HepG2 (cell line): ENCODE measurements at regions not wholly inside any gene's neighbourhood (a gene's known extent, or its start where the extent isn't known, plus 50 kb on each side); places are given as distances from the start of the nearest gene placed in this dataset.

ENCODE experiments used
- ATAC-seq: fragments of 200-7000 bp; cut with Tn5 transposase; 3 replicates; pipeline ENCODE4 v1.9.1; 2020; ENCODE audit warnings: mild to moderate bottlenecking, moderate library complexity
- BruUV-seq: library from RNA; stranded (reverse); fragments of 400-500 nt; replicated peaks from 2 replicates; lab custom pipeline; 2021; lab: Mats Ljungman, UMichigan
- CTCF ChIA-PET: fragments of 300-600 bp; formaldehyde crosslinking; extraction: SDS; loops from one replicate; lab custom pipeline; 2021; ENCODE audit warnings: low total read pairs, inconsistent platforms, low intra/inter-chr PET ratio; lab: Yijun Ruan, JAX
- POLR2A ChIA-PET: fragments of 350-600 bp; sonication (Branson Sonifier 250); formaldehyde crosslinking; loops from one replicate; lab custom pipeline; 2020; ENCODE audit warnings: antibody characterized with exemption, inconsistent platforms; lab: Yijun Ruan, JAX
- DNase-seq: peaks from one replicate; pipeline ENCODE4 v3.0.0-alpha.2; 2015; ENCODE audit warnings: low spot score
- FAIRE-seq: peaks from 3 replicates; lab custom pipeline; 2011; peaks lifted over from hg19 to GRCh38; lab: Jason Lieb, UNC
- H2AFZ ChIP-seq: one replicate; pipeline ENCODE4 v1.6.1; 2011; ENCODE audit warnings: low read length, inconsistent platforms
- H3K27ac ChIP-seq: fragments of 300-600 bp; 3 replicates; pipeline ENCODE4 v1.8.0; 2011; ENCODE audit warnings: mixed run types, mild to moderate bottlenecking, mixed read lengths, low read length, inconsistent platforms; ENCODE audit not compliant: insufficient read depth; ENCODE audit errors: extremely low read length
- H3K27me3 ChIP-seq, 2 experiments: fragments of 200-600 bp in 1 of 2; 2 replicates in 1 of 2; 3 replicates in 1 of 2; pipeline versions ENCODE4 v1.6.0 to v1.8.0; 2011; ENCODE audit warnings: low read length in 2 of 2, mild to moderate bottlenecking in 2 of 2, moderate library complexity in 2 of 2, inconsistent platforms in 1 of 2; ENCODE audit not compliant: insufficient read depth in 2 of 2, control insufficient read depth in 1 of 2
- H3K36me3 ChIP-seq, 2 experiments: fragments of 200-600 bp in 1 of 2; replicated peaks in 1 of 2; 2 replicates in 1 of 2; 3 replicates in 1 of 2; pipeline versions ENCODE4 v1.5.1 to v1.8.0; 2011; ENCODE audit warnings: low read length in 2 of 2, inconsistent platforms in 1 of 2; ENCODE audit not compliant: insufficient read depth in 2 of 2, control insufficient read depth in 1 of 2
- H3K4me1 ChIP-seq: 2 replicates; pipeline ENCODE4 v1.5.1; 2012; ENCODE audit warnings: low read length, inconsistent platforms; ENCODE audit not compliant: insufficient read depth
- H3K4me2 ChIP-seq: 2 replicates; pipeline ENCODE4 v1.6.0; 2011; ENCODE audit warnings: low read depth, low read length, inconsistent platforms
- H3K4me3 ChIP-seq, 3 experiments: fragments of 200-600 bp in 1 of 3; sonication (generic), shearing (Covaris generic) in 1 of 3; replicated peaks in 1 of 3; 2 replicates each; pipeline ENCODE4 v1.5.1; 2011 to 2016; ENCODE audit warnings: low read length in 3 of 3, inconsistent platforms in 2 of 3, low read depth in 2 of 3, mild to moderate bottlenecking in 2 of 3, control low read depth in 1 of 3, mixed read lengths in 1 of 3; ENCODE audit not compliant: insufficient read depth in 1 of 3
- H3K79me2 ChIP-seq: one replicate; pipeline ENCODE4 v1.6.1; 2011; ENCODE audit warnings: low read length, inconsistent platforms; ENCODE audit not compliant: insufficient read depth
- H3K9ac ChIP-seq: 2 replicates; pipeline ENCODE4 v1.6.0; 2011; ENCODE audit warnings: mild to moderate bottlenecking, low read depth, low read length, inconsistent platforms; ENCODE audit not compliant: insufficient read depth
- H3K9me3 ChIP-seq: 2 replicates; pipeline ENCODE4 v1.5.1; 2012; ENCODE audit warnings: mild to moderate bottlenecking, low read length
- H4K20me1 ChIP-seq: 2 replicates; pipeline ENCODE4 v1.6.0; 2011; ENCODE audit warnings: inconsistent platforms, mild to moderate bottlenecking, low read length, moderate library complexity; ENCODE audit not compliant: insufficient read depth
- CHD2 ChIP-seq: IDR thresholded peaks from 2 replicates; pipeline ENCODE4 v1.6.1; 2011; ENCODE audit warnings: low read depth, low read length, improper control_type of control experiment
- HIVEP1 ChIP-seq: sonication (generic); formaldehyde crosslinking; IDR thresholded peaks from 2 replicates; pipeline ENCODE4 v1.4.0; 2020; ENCODE audit warnings: mild to moderate bottlenecking, missing genetic modification reagents
- NFIC ChIP-seq: IDR thresholded peaks from 2 replicates; pipeline ENCODE4 v1.6.1; 2012; ENCODE audit warnings: mild to moderate bottlenecking, low read length, inconsistent platforms
- ZKSCAN1 ChIP-seq: fragments of 150-350 bp; IDR thresholded peaks from 2 replicates; pipeline ENCODE4 v1.6.1; 2014; ENCODE audit warnings: low read length
- ZNF350 ChIP-seq: sonication (generic); formaldehyde crosslinking; IDR thresholded peaks from 2 replicates; pipeline ENCODE4 v1.4.0; 2020; ENCODE audit warnings: mild to moderate bottlenecking, low read depth, missing genetic modification reagents, borderline replicate concordance
- ZNF430 ChIP-seq: sonication (generic); formaldehyde crosslinking; IDR thresholded peaks from 2 replicates; pipeline ENCODE4 v1.9.0; 2021; ENCODE audit warnings: mild to moderate bottlenecking, missing genetic modification reagents
- in situ Hi-C: cut with HindIII; loops from 2 replicates; pipeline ENCODE4 v1.10.0; 2017; ENCODE audit warnings: low pct_unique_long_range_greater_than_20kb; ENCODE audit not compliant: extremely low pct_ligation_motif_present
- intact Hi-C: fragments of 100-400 bp; cut with micrococcal nuclease; formaldehyde crosslinking; loops from one replicate; pipeline ENCODE4 v1.10.0; 2022; ENCODE audit not compliant: unreplicated experiment
- TF ChIP-seq, protein P1 (sequence below): sonication (generic); formaldehyde crosslinking; IDR thresholded peaks from 2 replicates; pipeline ENCODE4 v1.8.0; 2022; ENCODE audit warnings: mild to moderate bottlenecking, missing genetic modification reagents, moderate library complexity
- TF ChIP-seq, protein P2 (sequence below): sonication (generic); formaldehyde crosslinking; IDR thresholded peaks from 2 replicates; pipeline ENCODE4 v1.4.0; 2020; ENCODE audit warnings: missing genetic modification reagents, low read depth, mild to moderate bottlenecking, borderline replicate concordance
- TF ChIP-seq, protein P3 (sequence below): sonication (generic); formaldehyde crosslinking; IDR thresholded peaks from 2 replicates; pipeline ENCODE4 v1.5.1; 2020; ENCODE audit warnings: mild to moderate bottlenecking, moderate library complexity, missing genetic modification reagents

DNA sequence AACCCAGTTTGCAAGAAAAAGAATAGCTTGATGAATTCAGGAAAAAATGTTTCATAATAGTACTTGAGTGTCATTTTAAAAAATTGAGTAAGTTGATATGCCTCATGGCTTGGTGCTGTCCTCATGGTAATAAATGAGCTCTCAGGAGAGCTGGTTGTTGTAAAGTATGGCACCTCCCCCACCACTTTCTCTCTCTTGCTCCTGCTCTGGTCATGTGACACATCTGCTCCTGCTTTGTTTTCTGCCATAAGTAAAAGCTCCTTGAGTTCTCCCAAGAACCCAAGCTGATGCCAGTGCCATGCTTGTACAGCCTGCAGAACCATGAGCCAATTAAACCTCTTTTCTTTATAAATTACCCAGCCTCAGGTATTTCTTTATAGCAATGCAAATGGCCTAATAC lies 108.8 kb upstream of the CRBN start:
- Histone ChIP-seq H3K27ac (no peak overlapping the region), H3K79me2 (no peaks in the 10 kb centered on the region), H3K4me3 (no peak overlapping the region)
- ATAC-seq: no peak
- TF ChIP-seq ZKSCAN1 (no peak), ZNF350 (no peak), HIVEP1 (CRISPR knock-in tag) (no peak), ZNF430 (CRISPR knock-in tag) (no peak), NFIC (no peak), CHD2 (no peak)
- TF ChIP-seq, protein P1, sequence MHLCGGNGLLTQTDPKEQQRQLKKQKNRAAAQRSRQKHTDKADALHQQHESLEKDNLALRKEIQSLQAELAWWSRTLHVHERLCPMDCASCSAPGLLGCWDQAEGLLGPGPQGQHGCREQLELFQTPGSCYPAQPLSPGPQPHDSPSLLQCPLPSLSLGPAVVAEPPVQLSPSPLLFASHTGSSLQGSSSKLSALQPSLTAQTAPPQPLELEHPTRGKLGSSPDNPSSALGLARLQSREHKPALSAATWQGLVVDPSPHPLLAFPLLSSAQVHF (CRISPR knock-in tag): no peak
- TF ChIP-seq, protein P2, sequence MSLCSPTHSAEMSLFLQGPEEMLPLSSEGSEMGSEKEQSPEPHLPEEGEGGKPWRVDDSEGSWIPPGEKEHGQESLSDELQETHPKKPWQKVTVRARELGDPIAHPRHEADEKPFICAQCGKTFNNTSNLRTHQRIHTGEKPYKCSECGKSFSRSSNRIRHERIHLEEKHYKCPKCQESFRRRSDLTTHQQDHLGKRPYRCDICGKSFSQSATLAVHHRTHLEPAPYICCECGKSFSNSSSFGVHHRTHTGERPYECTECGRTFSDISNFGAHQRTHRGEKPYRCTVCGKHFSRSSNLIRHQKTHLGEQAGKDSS: no peak
- TF ChIP-seq, protein P3, sequence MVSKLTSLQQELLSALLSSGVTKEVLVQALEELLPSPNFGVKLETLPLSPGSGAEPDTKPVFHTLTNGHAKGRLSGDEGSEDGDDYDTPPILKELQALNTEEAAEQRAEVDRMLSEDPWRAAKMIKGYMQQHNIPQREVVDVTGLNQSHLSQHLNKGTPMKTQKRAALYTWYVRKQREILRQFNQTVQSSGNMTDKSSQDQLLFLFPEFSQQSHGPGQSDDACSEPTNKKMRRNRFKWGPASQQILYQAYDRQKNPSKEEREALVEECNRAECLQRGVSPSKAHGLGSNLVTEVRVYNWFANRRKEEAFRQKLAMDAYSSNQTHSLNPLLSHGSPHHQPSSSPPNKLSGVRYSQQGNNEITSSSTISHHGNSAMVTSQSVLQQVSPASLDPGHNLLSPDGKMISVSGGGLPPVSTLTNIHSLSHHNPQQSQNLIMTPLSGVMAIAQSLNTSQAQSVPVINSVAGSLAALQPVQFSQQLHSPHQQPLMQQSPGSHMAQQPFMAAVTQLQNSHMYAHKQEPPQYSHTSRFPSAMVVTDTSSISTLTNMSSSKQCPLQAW: no peak
- TF ChIP-seq, all 625 proteins: peak for 0
- intact Hi-C loops (no loop called here), in situ Hi-C loops (no loop called here)
- BruUV-seq: no TSS peak
- ChIA-PET POLR2A (no interaction called here), CTCF (no interaction called here)
- Histone ChIP-seq H3K4me1 (no peaks in the 10 kb centered on the region), H3K9ac (no peak overlapping the region), H2AFZ (no peak overlapping the region), H3K9me3 (no peaks in the 10 kb centered on the region), H4K20me1 (no peaks in the 10 kb centered on the region), H3K36me3 (no peaks in the 10 kb centered on the region), H3K27me3 (no peaks in the 10 kb centered on the region), H3K4me2 (no peak overlapping the region)
- no peak for FAIRE-seq
- no peak for DNase-seq
